Calu3 (cell line): ENCODE measurements at regions not wholly inside any gene's neighbourhood (a gene's known extent, or its start where the extent isn't known, plus 50 kb on each side); places are given as distances from the start of the nearest gene placed in this dataset.

ENCODE experiments used
- BruUV-seq: library from RNA; stranded (reverse); fragments of 400-500 nt; replicated peaks from 2 replicates; lab custom pipeline; 2021; lab: Mats Ljungman, UMichigan
- CTCF ChIA-PET: fragments of 300-600 bp; sonication (Branson Sonifier 250); formaldehyde crosslinking; loops from one replicate; lab custom pipeline; 2022; ENCODE audit warnings: antibody characterized with exemption; lab: Charles Lee
- DNase-seq: peaks from one replicate; pipeline ENCODE4 v3.0.0; 2022
- H3K27ac Mint-ChIP-seq: one replicate; pipeline ENCODE4 v1.8.0; 2022; ENCODE audit warnings: mixed read lengths; ENCODE audit not compliant: unreplicated experiment
- H3K27me3 Mint-ChIP-seq: one replicate; pipeline ENCODE4 v1.8.0; 2022; ENCODE audit warnings: mixed read lengths; ENCODE audit not compliant: unreplicated experiment
- H3K36me3 Mint-ChIP-seq: one replicate; pipeline ENCODE4 v1.8.0; 2022; ENCODE audit warnings: mild to moderate bottlenecking, moderate library complexity, mixed read lengths; ENCODE audit not compliant: insufficient read depth, unreplicated experiment
- H3K4me1 Mint-ChIP-seq: one replicate; pipeline ENCODE4 v1.8.0; 2022; ENCODE audit warnings: mild to moderate bottlenecking, low read depth, mixed read lengths; ENCODE audit not compliant: unreplicated experiment
- H3K4me3 Mint-ChIP-seq: one replicate; pipeline ENCODE4 v1.8.0; 2022; ENCODE audit warnings: mild to moderate bottlenecking, low read depth, moderate library complexity, mixed read lengths; ENCODE audit not compliant: unreplicated experiment
- H3K9me3 Mint-ChIP-seq: one replicate; pipeline ENCODE4 v1.8.0; 2022; ENCODE audit warnings: low read depth, mixed read lengths; ENCODE audit not compliant: unreplicated experiment
- CTCF ChIP-seq: fragments of 200-600 bp; IDR thresholded peaks from one replicate; pipeline ENCODE4 v1.8.0; 2022; ENCODE audit warnings: antibody characterized with exemption; ENCODE audit not compliant: unreplicated experiment
- intact Hi-C: fragments of 100-400 bp; cut with micrococcal nuclease; formaldehyde crosslinking; loops from one replicate; pipeline ENCODE4 v1.10.0; 2022; ENCODE audit not compliant: unreplicated experiment

GRCh38 chr2:206368484-206368883 lies 74.8 kb upstream of the ADAM23 start:
- Mint-ChIP-seq H3K27me3 (no peaks in the 10 kb centered on the region), H3K36me3 (no peaks in the 10 kb centered on the region), H3K4me3 (no peak overlapping the region), H3K9me3 (peaks cover 3% of the 10 kb centered on the region), H3K27ac (no peak overlapping the region), H3K4me1 (no peaks in the 10 kb centered on the region)
- intact Hi-C loops: no loop called here
- DNase-seq: no peak
- TF ChIP-seq CTCF: no peak
- BruUV-seq: no TSS peak
- CTCF ChIA-PET: interaction anchor here (0.7 kb wide), 1 partner anchor 142 kb away, joined by 3 read pairs; no protein-coding TSS in a partner anchor

GRCh38 chr2:206368933-206369569 lies 74.3 kb upstream of the ADAM23 start:
- no TSS peak for BruUV-seq
- CTCF ChIA-PET: interaction anchor here (0.7 kb wide), 1 partner anchor 143 kb away, joined by 3 read pairs; no protein-coding TSS in a partner anchor
- intact Hi-C loops: no loop called here

GRCh38 chr2:206375956-206376355 lies 67.4 kb upstream of the ADAM23 start:
- H3K9me3 Mint-ChIP-seq: peaks cover 8% of the 10 kb centered on the region
- H3K36me3 Mint-ChIP-seq: no peaks in the 10 kb centered on the region
- H3K27me3 Mint-ChIP-seq: no peaks in the 10 kb centered on the region
- H3K4me1 Mint-ChIP-seq: no peaks in the 10 kb centered on the region
- H3K27ac Mint-ChIP-seq: no peak overlapping the region
- H3K4me3 Mint-ChIP-seq: no peak overlapping the region
- BruUV-seq: no TSS peak
- intact Hi-C loops: no loop called here
- CTCF ChIA-PET: no interaction called here
- no peak for DNase-seq
- TF ChIP-seq CTCF: no peak

More at GRCh38 chr2:206368933-206369569, 74.3 kb upstream of the ADAM23 start:
- Mint-ChIP-seq H3K9me3 (peaks cover 3% of the 10 kb centered on the region), H3K4me3 (no peak overlapping the region), H3K36me3 (no peaks in the 10 kb centered on the region), H3K27me3 (no peaks in the 10 kb centered on the region), H3K4me1 (no peaks in the 10 kb centered on the region), H3K27ac (no peak overlapping the region)
- DNase-seq: no peak
- no peak for TF ChIP-seq CTCF

- CTCF ChIA-PET: no interaction called here
- peaks cover 5% of the 10 kb centered on the region for H3K9me3 Mint-ChIP-seq
- no TSS peak for BruUV-seq
- H3K27me3 Mint-ChIP-seq: no peaks in the 10 kb centered on the region
- intact Hi-C loops: no loop called here
- no peak overlapping the region for H3K27ac Mint-ChIP-seq
- no peak for TF ChIP-seq CTCF
- H3K4me3 Mint-ChIP-seq: no peak overlapping the region
- no peaks in the 10 kb centered on the region for H3K4me1 Mint-ChIP-seq
- no peak for DNase-seq
- no peaks in the 10 kb centered on the region for H3K36me3 Mint-ChIP-seq
Observed at GRCh38 chr2:206378835-206379234, 64.5 kb upstream of the ADAM23 start.
